ENCODE measurements at regions not wholly inside any gene's neighbourhood (a gene's known extent, or its start where the extent isn't known, plus 50 kb on each side); places are given as distances from the start of the nearest gene placed in this dataset.

DNA sequence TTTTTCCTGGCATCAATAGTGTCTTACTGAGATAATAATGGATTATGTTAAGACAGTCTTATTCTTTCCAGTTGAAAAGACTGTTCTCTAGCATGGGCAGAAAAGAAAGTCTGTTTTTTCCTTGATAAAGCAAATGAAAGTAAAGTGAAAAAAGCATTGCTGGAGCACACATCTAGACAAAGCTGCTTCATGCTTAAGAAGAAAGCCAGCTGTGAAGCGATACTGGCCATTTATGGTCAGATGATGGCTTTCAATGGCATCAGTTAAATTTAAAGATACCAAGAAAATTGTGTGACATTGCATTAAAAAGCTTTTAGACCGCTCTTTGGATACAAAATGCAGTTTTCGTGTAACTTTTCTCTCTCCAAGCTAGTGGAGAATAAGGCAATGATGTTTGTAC, 242.1 kb upstream of the TRAM1L1 start:
- no peak for FAIRE-seq

DNA sequence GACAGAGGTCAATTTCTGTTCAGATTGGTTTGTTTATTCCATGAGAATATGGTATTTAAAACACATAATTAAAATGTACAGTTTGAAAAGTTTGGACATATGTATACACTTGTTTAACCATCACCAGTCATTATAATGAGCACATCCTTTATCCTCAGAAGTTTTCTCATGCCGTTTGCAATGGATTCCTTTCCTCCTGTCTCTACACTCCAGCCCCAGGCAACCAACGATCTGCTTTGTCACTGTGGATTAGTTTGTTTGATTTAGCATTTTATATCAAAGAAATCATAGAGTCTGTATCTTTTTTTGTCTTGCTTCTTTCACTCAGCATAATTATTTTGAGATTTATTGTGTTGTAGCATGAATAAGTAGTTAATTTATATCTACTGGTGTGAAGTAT, 243.0 kb upstream of the TRAM1L1 start:
- no peak for FAIRE-seq

DNA sequence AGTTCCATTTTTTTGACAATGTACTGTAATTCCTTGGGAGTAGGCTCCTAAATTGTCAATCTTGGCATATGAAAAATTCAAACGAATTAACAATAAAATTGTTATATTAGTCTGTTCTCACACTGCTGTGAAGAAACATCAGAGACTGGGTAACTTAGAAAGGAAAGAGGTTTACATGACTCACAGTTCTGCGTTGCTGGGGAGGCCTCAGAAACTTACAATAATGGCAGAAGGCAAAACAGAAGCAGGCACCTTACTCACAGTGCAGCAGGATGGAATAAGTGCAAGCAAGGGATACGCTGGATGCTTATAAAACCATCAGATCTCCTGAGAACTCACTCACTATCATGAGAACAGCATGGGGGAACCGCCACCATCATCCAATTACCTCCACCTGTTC, 246.4 kb upstream of the TRAM1L1 start:
- no peak for FAIRE-seq

DNA sequence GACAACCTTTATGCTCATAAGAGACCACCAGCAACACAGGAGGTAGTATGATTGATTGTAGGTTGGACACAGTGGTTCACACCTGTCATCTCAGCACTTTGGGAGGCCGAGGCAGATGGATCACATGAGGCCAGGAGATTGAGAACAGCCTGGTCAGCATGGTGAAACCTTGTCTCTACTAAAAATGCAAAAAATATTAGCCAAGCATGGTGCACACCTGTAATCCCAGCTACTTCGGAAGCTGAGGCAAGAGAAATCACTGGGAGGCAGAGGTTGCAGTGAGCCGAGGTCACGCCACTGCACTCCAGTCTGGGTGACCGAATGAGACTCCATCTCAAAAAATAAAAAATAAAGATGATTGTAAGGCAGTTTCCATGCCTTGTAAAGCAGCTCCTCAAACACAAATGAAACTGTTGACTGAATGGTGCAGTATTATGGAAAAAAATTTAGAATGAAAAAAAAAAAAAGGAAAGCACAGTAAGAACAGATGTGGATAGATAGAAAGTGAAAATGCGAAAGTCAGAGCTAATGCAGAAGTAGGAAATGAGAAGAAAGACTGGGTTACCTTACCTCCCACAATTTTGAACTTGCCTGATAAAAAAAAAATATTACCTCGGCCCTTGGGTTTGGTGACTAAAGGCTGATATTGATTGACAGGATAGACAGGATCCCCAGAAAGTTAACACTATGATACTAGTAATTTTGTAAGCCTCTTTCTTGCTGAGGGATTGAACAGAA, 249.2 kb upstream of the TRAM1L1 start:
- FAIRE-seq: no peak

DNA sequence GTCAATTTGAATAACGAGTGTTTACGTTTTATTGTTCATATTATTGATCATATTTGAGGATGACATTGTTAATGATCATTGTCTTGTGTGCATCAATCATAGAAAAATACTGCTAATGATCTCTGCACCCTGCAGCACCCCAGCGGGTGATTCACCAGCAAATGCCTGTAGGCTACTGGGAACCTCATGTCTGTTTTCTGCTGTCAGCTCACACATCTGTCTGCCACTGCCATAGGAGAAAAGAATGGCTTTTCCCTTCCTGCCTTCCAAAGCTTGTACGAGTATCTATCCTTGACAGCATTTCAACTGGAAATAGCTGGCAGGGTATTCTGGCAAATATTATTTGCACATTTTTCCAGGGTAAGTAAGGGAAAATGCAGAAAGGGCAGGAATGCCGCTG, 272.1 kb upstream of the TRAM1L1 start:
- no peak for FAIRE-seq

DNA sequence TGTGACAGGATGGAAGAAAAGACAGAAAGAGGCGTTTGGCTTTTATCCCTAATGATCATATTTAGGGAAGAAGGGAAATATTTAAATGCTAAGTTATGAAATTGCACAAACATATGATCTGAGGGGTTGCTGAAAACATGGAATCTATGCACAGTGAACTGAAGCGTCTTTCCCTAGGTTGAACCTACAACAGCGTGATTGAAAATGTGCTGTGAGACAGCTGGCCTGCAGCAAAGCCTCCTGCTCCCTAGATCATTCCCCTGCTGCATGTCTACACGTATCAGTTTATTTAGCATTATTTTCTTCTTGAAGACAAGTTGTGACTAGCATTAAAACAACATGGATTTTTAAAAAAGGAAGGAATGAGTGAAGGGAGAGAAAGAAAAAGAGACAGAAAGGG, 272.5 kb upstream of the TRAM1L1 start:
- no peak for FAIRE-seq

DNA sequence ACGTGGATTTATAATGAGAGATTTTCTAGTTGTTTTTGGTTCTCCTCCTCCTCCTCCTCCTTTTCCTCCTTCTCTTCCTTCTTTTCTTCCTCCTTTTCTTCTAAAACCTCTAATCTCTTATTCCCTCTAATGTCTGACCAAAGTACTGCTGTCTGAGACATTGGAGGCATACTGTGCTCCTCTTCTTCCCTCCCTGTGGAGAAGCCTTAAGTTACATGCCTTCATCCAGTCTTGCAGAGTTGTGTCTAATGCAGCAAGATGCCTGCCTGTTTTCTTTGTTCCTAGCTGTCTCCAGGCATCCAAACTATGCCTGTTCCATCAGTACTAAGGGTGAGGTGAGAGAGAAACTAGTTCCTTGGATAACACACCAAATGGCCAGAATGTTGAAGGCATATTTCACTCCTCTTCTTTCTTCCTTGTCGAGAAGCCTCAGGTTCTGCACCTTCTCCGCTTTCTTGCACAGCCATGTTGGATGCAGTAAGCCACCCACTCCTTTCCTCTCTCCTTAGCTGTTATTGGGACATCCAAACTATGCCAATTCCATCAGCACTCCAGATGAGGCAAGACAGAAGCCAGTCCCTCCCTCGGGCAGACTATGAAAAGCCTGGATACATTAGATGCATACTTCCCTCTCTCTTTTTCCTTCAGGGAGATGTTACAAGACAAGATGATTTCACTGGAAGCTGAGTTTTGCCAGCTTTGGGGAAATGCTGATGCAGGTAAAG, 285.7 kb upstream of the TRAM1L1 start:
- no peak for FAIRE-seq

DNA sequence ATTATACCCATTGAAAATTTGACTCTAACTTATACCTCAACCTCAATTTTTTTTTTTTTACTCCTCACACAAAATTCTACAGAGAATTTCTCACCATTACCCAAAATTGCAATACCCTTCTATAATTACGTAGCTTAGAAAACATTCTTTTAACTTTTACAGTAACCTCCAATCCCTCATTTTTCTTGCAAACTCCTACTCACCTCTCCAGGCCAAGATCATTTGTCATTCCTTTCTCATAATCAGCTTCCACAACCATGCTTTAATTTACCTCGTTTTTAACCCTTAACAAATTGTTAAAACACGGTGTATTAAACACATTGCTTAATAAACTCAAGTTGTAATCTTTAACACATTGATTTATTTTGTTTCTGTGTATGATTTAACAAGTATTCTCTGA, 289.7 kb upstream of the TRAM1L1 start:
- no peak for FAIRE-seq

DNA sequence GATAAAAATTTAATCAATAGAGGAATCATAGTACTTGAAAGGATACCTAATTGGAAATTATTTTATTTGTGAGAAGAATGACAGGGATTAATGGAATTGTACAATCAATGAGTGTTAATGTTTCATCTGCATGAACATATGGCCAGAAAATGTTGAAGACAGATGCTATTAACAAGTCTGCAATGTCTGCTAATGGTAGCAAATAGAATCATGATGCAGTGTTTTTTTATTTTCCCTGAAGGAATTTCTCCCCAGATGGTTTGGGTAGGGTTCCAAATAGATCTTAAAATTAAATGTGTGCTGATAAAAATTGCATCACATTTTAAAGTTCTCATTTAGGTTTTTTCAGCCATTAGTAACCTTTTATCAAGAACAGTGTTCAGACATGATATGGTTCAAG, 291.3 kb upstream of the TRAM1L1 start:
- FAIRE-seq: no peak

DNA sequence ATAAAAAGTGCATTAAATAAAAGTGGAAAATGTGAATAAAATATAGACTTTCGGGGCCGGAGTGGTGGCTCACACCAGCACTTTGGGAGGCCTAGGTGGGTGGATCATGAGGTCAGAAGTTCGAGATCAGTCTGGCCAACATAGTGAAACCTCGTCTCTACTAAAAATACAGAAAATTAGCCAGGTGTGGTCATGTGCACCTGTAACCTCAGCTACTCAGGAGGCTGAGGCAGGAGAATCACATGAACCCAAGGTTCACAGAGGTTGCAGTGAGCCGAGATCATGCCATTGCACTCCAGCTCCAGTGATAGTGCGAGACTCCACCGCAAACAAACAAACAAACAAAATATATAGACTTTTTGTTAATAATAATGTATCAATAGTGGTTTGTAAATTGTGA, 293.6 kb upstream of the TRAM1L1 start:
- FAIRE-seq: no peak

DNA sequence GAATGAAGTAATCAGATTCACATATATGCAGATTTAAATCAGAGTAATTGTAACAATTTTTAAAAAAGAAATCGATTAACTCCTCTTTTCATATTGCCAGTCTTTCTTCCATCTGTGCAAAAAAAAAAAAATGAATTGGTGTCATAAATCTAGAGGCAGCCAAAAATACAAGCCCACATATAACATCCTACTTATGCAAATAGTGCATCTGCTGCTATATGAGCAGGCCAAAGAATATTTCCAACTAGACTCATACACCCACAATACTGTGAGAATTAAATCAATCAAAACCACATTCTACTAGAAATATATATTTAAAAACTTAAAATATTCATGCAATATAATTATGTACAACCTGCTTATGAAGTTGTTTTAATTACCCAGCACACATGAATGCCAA, 298.1 kb upstream of the TRAM1L1 start:
- FAIRE-seq: no peak

DNA sequence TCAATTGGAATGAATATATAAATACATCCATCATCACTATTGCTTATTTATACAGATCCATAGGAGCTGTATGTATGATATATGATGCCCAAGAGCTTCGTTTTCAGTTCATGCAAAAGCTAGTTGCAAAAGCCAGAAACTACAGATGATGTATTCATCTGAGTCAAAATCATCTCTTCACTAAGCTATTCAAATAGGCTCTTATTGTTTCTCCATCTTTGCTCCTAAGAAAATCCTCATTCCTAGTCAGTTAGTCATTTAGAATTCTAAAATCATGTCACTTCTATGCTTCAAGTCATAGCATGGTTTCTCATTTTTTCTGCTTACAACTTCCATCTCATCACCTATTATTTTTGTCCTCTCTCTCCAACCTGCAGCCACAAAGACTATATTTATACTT, 300.1 kb upstream of the TRAM1L1 start:
- FAIRE-seq: no peak

DNA sequence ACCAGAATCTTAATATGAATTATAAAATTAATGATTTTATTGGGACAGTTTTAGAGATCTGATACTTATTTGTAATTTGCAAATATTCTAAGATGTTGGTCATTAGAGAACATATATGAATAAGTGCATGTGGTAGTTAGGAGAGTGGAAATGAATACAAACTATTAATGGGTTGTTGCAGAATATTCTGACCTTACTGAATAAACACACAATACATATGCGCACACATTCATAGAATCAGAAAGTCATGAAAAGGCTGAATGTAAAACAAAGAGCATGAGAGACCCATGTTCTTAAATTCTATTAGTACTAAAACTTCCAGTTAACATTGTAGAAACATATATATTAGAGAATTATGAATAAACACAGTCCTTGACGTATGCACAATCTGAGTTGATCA, 301.7 kb upstream of the TRAM1L1 start:
- peak; percentile 14 for FAIRE-seq

DNA sequence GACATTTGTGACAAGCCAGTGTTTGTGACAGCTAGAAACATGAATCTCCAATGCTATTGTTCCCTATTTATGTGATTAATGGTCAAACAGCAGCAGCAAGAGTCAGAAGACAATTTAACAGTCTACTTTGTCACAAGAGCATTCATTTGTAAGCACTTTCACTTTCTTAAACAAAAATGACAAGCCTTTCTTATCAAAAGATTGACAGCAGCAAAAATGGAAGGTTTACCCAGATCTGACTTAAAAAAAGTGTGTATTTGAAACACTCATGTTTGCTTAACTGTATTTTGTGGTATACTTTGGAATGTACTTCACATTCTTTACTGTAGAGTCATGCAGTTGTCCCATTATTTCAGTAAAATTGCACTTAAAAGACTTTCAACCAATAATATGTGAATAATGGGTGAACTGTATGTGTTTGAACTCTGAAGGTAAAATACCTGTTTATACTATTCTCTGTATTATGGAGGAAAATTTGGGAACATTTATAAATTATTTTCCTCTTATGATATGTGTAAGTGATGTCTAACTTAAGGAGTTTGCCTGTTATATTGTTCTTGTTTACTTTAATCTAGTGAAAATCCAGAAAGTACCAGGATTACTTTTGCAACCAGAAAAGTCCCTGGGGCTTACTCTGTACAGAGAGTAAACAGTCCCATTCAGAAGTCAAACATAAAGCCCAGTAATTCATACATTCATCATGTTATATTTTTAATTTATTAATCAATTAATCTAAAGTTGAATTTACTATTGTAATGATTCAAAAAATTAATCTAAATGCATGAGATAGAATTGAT, 314.9 kb upstream of the TRAM1L1 start:
- FAIRE-seq: no peak

DNA sequence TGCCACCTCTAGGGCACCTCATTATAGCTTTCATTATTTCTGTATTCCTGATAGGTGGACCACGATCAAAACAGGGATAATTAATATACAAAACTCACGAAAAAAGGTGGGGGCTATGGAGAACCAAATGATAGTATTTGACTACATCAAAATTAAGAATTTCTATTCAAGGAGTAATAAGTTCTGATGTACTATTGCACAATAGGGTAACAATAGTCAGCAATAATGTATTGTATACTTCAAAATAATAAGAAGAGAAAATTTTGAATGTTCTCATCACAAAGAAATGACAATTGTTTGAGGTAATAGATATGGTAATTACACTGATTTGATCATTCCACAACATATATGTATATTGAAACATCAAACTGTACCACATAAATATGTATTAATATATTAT, 327.3 kb upstream of the TRAM1L1 start:
- peak; percentile 11 for FAIRE-seq

DNA sequence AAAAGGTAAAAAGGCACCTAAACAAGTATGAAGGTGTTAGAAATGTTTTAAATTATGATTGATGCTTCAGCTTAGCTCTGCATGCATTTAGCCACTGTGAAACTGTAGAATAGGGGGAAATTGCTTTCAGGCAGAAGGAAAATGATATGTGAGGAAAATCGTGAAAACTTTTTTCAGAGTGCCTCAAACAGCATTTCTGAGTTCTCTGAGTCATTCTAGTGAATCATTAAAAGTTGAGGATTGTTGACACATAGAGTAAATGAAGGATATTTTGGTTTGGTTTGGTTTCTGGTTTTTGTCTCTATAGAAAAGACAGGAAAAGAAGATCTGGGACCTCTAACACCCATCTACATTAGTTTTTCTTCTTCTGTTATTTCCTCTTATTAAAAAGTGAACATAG, 332.5 kb upstream of the TRAM1L1 start:
- no peak for FAIRE-seq

DNA sequence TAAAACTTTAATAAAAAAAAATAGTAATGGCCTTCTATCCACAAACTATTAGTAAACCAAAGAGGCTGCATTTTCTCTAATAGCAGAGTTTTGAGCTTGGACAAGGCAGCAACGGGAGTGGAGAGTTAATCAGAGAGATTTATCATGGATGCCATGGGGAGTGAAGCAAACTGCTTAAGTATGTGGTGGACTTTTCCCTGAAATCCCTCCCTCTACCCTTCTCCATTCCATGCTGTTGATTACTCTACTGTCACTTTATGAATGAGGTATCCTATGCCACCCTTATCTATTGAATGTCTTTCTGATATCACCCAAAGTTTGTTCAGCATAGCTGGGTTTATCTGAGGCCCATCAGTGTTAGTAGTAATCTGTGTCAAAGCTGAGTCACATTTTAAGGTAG, 335.6 kb upstream of the TRAM1L1 start:
- FAIRE-seq: no peak

DNA sequence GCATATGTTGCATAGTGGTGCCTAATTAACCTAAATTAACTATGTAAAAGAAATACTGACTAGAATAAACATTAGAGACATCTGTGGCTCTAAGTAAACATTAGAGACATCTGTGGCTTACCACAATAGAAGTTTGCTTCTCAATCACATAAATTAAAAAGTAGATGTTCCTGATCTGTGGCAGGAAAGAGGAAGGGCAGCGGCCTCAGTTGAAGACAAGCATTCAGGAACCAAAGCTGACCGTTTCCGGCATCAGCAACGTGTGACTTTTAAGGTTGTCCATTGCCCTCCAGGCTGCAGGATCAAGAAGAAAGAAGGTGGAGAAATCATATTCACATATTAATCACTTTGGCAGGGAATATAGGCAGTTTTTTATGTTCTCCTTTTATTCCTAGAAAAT, 336.3 kb upstream of the TRAM1L1 start:
- no peak for FAIRE-seq

DNA sequence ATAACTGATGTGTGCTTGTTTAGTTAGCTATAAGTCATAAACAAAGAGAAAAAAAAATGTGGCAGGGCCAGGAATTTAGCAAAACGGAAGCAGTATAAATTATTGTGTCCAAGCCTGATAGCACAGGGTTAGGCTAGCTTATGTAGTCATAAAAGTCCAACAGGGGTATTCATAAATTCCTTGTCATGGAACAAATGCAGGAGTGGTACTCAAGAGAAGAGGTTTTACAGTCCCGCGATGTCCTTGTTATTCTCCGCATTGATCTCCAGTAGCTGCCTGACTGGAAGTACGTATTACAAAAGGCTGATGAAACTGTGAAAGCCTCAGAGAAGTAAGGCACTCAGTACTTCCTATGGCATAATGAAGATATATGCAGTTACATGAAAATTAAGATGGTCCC, 336.9 kb upstream of the TRAM1L1 start:
- FAIRE-seq: no peak

DNA sequence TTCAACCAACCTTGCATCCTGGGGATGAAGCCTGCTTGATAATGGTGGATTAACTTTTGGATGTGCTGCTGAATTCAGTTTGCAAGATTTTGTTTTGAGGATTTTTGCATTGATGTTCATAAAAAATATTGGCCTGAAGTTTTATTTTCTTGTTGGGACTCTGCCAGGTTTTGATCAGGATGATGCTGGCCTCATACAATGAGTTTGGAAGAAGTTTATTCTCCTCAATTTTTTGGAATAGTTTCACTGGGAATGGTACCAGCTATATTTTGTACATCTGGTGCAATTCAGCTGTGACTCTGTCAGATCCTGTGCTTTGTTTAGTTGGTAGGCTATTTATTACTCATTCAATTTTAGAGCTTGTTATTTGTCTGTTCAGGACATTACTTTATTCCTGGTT, 340.3 kb upstream of the TRAM1L1 start:
- FAIRE-seq: no peak

DNA sequence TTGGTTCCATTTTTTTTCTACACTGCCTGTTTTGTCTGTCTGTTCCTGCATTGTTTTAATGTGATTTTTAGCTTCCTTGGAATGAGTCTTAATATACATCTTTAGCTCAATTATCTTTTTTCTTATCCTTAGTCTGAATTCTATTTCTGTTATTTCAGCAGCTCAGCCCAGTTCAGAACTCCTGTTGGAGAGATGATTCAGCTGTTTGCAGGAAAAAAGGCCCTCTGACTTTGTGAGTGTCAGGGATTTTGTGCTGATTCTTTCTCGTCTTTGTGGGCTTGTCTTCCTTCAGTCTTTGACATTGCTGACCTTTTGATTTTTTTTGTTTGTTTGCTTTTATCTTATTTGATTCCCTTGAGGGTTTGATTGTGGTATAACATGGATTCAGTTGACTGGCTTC, 343.2 kb upstream of the TRAM1L1 start:
- FAIRE-seq: no peak

DNA sequence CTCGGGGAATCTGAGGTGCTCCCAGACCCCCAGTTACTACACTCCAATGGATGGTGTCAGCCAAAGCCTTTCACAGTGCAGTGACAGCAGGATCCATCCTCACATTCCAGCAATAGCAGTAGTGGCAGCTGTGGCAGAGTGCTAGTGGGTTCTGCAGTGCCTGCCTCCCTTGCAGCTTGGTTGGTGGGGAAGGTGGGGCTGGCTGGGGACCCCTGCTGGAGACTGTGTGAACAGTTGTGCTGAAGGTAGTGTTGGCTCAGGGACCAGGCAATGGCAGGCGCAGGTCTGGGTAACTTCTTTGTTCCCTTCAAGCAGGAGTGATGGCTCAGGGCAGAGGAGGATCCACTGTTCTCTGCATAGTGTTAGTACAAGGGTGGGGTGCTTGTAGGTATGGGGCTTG, 343.7 kb upstream of the TRAM1L1 start:
- FAIRE-seq: no peak

DNA sequence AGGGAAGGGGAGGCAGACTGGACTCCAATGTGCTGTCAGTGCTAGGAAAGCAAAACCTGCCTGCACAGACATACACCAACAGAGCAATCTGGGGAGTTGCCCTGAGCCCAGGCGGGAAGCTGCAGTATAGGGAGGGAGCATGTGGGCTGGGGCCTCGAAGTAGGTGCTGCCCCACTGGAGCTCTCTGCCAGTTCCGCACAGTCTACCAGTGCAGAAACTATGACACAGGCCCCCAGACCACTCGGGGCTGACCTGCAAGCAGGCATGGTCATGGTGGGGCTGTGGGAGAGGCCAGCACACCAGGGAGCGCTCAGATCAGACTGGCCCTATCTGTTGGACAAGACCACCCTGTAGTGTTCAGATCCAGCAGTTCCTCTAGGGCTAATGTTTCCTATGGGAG, 344.1 kb upstream of the TRAM1L1 start:
- FAIRE-seq: no peak

DNA sequence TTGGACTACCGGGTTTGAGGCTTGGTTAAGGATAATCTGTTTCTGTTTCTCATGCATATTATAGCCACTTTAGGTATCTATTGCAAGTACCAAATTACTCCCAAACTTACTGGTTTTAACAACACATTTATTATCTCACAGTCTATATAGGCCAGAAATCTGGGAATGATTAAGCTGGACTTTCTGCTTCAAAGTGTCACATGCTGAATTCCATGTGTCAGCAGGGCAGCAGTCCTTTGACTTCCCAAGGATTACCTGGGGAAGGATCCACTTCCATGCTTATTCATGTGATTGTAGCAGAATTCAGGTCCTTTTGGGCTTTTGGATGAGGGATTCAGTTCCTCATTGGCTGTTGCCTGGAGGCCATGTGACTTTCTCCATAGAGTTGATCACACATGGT, 349.0 kb upstream of the TRAM1L1 start:
- FAIRE-seq: no peak

All from A204.1 (cell line).